ENCODE measurements at regions not wholly inside any gene's neighbourhood (a gene's known extent, or its start where the extent isn't known, plus 50 kb on each side); places are given as distances from the start of the nearest gene placed in this dataset.

DNA sequence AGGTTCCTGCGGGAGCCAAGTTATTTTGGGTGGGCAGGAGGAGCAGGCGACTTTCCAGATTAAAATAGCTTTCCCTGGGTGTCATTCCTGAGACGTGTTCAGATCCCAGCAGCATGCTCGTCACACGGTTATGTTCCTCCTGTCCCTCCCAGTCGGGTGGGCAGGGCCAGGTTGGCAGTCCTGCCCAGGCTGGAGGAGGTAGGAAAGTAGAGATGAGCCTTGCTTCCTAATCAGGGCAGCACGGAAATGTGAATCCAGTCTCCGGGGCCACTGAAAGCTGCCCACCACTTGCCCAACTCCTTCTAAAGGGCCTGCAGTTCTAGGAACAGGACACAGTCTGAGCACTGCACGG, 137.0 kb downstream of the MRPL14 start:
- TF ChIP-seq, protein P1, sequence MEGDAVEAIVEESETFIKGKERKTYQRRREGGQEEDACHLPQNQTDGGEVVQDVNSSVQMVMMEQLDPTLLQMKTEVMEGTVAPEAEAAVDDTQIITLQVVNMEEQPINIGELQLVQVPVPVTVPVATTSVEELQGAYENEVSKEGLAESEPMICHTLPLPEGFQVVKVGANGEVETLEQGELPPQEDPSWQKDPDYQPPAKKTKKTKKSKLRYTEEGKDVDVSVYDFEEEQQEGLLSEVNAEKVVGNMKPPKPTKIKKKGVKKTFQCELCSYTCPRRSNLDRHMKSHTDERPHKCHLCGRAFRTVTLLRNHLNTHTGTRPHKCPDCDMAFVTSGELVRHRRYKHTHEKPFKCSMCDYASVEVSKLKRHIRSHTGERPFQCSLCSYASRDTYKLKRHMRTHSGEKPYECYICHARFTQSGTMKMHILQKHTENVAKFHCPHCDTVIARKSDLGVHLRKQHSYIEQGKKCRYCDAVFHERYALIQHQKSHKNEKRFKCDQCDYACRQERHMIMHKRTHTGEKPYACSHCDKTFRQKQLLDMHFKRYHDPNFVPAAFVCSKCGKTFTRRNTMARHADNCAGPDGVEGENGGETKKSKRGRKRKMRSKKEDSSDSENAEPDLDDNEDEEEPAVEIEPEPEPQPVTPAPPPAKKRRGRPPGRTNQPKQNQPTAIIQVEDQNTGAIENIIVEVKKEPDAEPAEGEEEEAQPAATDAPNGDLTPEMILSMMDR (IDR thresholded peaks at IDR 0.05): no peak
- no peak for TF ChIP-seq POLR2A (IDR thresholded peaks at IDR 0.05)
